NCI-H2196 (cell line): ENCODE measurements at regions not wholly inside any gene's neighbourhood (a gene's known extent, or its start where the extent isn't known, plus 50 kb on each side); places are given as distances from the start of the nearest gene placed in this dataset.
"Not testable (repeated sequence)": the region's sequence is repeated elsewhere in the genome, so short reads cannot be mapped to it uniquely, and the experiment has no call there.

ENCODE experiments used
- DNase-seq: peaks from one replicate; lab custom pipeline; 2025; ENCODE audit not compliant: unreplicated experiment; lab: John Stamatoyannopoulos, UW

DNA sequence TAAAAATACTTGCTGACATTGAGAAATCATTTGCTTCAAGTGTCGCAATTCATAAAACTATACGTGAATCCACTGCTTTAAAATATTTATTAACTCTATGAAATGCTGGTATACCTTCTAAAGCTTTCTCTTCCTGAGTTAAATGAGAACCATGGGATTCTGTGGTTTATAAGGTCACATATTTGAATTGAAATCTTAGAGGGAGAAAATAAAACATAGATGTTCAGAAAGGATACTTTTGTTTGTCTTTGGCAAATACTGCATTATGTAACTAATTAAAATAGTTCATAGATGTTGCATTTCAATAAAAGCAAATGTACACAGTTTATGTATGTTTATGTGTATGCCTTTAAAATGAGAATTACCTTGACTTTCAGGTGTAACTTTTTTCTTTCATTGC is 250.1 kb downstream of the FAM170A start:
- DNase-seq: no peak

- no peak for DNase-seq
Measured at GRCh38 chr5:119895066-119895465, 265.7 kb downstream of the FAM170A start.

- no peak for DNase-seq
Measured at GRCh38 chr5:119896826-119897536, 267.6 kb downstream of the FAM170A start.

DNA sequence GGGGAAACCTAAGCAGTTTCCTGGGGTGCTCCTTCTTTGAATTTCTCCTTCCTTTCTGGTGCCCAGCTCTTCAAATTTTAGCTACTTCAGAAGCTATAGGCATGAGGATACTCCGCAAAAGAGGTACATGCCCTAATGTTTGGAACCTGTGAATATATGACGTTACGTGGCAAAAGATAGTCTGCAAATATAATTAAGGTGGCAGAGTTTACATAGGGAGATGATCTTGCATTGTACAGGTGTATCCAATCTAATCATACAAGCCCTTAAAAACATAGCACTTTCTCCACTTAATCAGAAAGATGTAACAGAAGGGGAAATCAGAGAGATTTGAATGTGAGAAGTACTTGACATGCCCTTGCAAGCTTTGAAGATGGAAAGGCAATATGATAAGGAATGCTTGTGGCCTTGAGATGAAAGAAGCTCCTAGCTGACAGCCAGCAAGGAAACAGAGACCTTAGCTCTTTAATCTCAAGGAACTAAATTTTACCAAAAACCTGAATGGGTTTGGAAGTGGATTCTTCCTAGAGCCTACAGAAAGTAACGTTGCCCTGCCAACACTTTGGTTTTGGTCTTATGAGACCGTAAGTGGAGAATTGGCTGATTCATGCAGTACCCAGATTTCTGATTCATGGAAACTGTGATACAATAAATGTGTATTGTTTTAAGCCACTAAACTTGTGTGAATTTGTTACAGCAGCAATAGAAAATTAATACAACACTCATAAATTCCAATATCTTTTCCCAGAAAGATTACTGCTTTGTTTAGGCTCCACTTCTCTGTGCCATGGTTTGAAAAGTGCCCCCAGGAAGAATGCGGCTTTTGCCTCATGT is 268.4 kb downstream of the FAM170A start:
- DNase-seq: no peak

GRCh38 chr5:119899981-119900380 is 270.6 kb downstream of the FAM170A start:
- no peak for DNase-seq

GRCh38 chr5:119902593-119902992 is 273.2 kb downstream of the FAM170A start:
- no peak for DNase-seq

- DNase-seq: no peak
Measured at GRCh38 chr5:119913425-119913824, 284.1 kb downstream of the FAM170A start.

GRCh38 chr5:119919279-119919678 is 289.9 kb downstream of the FAM170A start:
- DNase-seq: no peak

- DNase-seq: no peak
Measured at GRCh38 chr5:119926301-119926700, 296.9 kb downstream of the FAM170A start.

- no peak for DNase-seq
Measured at GRCh38 chr5:119928974-119929373, 299.6 kb downstream of the FAM170A start.

DNA sequence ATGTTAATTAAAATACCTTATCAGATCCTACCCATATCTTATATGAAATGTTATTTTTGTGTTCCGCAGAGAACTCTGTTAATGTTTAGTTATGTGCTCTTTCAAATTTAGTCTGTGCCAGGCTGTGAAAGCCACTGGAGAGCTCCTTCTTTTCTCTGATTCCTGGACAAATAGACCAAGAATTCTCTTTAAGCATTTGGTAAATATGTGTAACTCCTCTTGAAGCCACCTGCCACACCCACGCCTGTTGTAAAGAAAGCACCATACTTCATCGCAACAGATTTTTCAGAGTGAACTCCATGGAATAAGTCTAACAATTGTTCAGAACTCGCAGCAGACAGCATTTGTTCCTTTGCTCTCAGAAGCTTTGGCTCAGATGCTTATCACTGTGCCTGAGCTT is 301.1 kb downstream of the FAM170A start:
- no peak for DNase-seq

- no peak for DNase-seq
Measured at GRCh38 chr5:119943148-119943547, 313.8 kb downstream of the FAM170A start.

DNA sequence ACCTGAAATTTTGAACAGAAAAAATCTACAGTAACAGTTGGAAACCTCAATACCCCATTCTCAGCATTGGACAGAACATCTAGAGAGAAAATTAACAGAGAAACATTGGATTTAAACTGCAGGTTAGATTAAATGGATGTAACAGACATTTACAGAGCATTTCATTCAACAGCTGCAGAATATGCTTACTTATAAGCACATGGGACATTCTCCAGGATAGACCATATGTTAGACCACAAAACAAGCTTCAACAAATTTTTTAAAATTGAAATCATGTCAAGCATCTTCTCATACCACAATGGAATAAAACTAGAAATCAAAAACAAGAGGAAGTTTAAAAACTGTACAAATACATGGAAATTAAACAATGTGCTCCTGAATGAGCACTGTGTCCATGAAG is 316.3 kb downstream of the FAM170A start:
- DNase-seq: no peak

DNA sequence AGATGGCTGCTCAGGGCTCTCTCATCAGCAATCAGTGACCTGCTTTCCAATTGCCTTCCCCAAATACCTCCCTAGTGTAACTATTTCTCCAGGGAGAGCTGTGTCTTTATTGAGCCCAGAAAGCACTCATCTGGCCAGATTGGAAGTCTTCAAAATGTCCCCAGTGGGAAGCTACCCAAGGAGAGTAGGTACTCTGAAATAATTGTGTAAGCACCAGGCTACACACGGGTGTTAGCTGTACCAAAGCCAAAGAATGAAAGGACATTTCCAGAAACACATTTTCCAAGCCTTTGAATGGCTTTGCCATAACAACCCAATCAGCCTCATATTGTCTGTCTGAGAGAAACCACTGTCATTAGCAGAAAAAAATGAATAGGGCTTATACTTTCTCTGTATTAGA is 318.8 kb downstream of the FAM170A start:
- DNase-seq: no peak

DNA sequence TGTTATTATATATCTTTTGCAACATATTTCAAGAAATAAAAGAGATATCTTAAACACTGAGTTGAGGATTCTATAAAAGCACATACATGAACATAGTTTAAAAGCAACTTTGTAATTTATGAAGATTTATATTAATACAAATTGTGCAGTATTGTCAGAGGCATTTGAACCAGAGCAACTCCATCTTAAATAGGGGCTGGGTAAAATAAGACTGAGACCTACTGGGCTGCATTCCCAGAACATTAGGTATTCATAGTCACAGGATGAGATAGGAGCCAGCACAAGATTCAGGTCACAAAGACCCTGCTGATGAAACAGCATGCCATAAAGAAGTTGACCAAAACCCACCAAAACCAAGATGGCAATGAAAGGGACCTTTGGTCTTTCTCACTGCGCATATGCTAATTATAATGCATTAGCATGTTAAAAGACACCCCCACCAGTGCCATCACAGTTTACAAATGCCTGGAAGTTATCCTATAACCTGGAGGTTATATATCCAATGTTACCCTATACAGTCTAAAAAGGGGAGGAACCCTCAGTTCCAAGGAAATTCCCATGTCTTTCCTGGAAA is 320.2 kb downstream of the FAM170A start:
- no peak for DNase-seq

GRCh38 chr5:119951330-119951934 is 322.1 kb downstream of the FAM170A start:
- DNase-seq: no peak

DNA sequence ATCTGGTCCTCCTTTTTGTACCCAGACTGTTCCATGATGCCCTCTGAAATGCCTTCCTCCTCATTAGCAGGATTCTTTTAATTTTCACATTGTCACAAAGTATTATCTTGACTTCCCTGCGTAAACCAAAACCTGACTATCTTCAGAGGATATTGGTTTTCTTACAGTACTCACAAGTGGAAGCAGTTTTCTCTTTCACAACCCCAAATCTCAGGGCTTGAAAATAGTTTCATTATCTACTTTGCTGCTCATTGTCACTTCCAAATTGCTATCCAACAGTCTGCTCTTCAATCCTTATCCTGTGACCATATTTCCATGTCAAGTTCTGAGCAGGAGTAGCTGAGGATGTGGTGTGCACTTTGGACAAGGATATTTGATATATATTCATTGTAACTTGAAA is 324.1 kb downstream of the FAM170A start:
- no peak for DNase-seq

DNA sequence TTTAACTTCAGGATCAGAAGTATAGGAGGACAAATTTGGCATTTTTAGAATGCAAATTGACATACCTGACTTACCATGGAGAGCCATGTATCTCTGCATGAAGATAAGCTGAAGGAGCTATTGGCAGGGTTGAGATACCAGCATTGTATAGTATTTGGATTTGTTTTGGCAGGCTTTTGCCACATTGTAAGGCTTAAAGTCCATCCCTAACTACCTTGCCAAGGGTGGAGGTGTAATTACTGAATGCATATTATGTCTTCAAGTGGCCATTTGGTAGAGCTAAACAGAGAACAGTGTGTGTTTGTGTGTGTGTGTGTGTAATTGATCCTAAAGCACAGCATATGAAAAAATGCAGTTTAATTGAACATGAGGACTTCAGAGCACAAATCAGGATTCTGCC is 324.7 kb downstream of the FAM170A start:
- DNase-seq: no peak

GRCh38 chr5:119961993-119962392 is 332.6 kb downstream of the FAM170A start:
- DNase-seq: no peak

- DNase-seq: no peak
Measured at GRCh38 chr5:119966028-119966427, 336.7 kb downstream of the FAM170A start.

GRCh38 chr5:119968690-119969089 is 339.3 kb downstream of the FAM170A start:
- no peak for DNase-seq

DNA sequence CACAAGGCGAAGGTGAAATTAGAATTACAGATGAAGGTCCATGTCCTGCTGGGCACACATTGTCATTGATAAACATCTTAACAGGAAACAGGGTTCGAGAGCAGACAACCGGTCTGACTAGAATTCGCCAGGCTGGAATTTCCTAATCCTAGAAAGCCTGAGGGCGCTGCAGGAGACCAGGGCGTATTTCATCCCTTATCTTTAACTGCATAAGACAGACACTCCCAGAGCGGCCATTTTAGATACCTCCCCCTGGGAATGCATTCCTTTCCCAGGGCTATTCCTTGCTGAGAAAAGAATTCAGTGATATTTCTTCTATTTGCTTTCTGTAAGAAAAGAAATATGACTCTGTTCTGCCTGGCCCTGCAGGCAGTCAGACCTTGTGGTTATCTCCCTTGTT is 357.7 kb downstream of the FAM170A start:
- not testable (repeated sequence) for DNase-seq
